HEK293T (cell line): ENCODE measurements at regions not wholly inside any gene's neighbourhood (a gene's known extent, or its start where the extent isn't known, plus 50 kb on each side); places are given as distances from the start of the nearest gene placed in this dataset.

Experiments
- ARNT ChIP-seq: fragments of 450-650 bp; IDR thresholded peaks from 2 replicates; pipeline ENCODE4 v1.6.1; 2017; ENCODE audit warnings: mild to moderate bottlenecking
- BHLHE40 ChIP-seq: fragments of 450-650 bp; IDR thresholded peaks from 2 replicates; pipeline ENCODE4 v1.6.1; 2016; ENCODE audit warnings: mild to moderate bottlenecking, moderate library complexity, borderline replicate concordance
- CTBP1 ChIP-seq: fragments of 450-650 bp; IDR thresholded peaks from 2 replicates; pipeline ENCODE4 v1.6.1; 2016; ENCODE audit warnings: borderline replicate concordance
- FOXA1 ChIP-seq: fragments of 450-650 bp; IDR thresholded peaks from 2 replicates; pipeline ENCODE4 v1.6.1; 2016; ENCODE audit warnings: mild to moderate bottlenecking
- LEF1 ChIP-seq: fragments of 450-650 bp; IDR thresholded peaks from 2 replicates; pipeline ENCODE4 v1.6.1; 2017; ENCODE audit warnings: mild to moderate bottlenecking, borderline replicate concordance
- TARDBP ChIP-seq: fragments of 450-650 bp; IDR thresholded peaks from 2 replicates; pipeline ENCODE4 v1.6.1; 2016
- ZNF384 ChIP-seq: fragments of 450-650 bp; IDR thresholded peaks from 2 replicates; pipeline ENCODE4 v1.6.1; 2016

- TF ChIP-seq LEF1: no peak
- no peak for TF ChIP-seq TARDBP
- no peak for TF ChIP-seq ZNF384
- no peak for TF ChIP-seq FOXA1
- no peak for TF ChIP-seq CTBP1
- TF ChIP-seq ARNT: no peak
- no peak for TF ChIP-seq BHLHE40
Observed at GRCh38 chr2:198296665-198297308, 492.4 kb downstream of the PLCL1 start.
